A673 (cell line): ENCODE measurements at regions not wholly inside any gene's neighbourhood (a gene's known extent, or its start where the extent isn't known, plus 50 kb on each side); places are given as distances from the start of the nearest gene placed in this dataset.

Experiments
- BruUV-seq: library from RNA; stranded (reverse); fragments of 400-500 nt; replicated peaks from 2 replicates; lab custom pipeline; 2021; lab: Mats Ljungman, UMichigan
- CTCF ChIA-PET: fragments of 300-600 bp; sonication (Branson Sonifier 250); formaldehyde crosslinking; loops from one replicate; lab custom pipeline; 2022; ENCODE audit warnings: antibody characterized with exemption; lab: Charles Lee
- POLR2A ChIA-PET: fragments of 300-600 bp; sonication (Branson Sonifier 250); formaldehyde crosslinking; loops from one replicate; lab custom pipeline; 2022; ENCODE audit warnings: antibody characterized with exemption; ENCODE audit not compliant: low non-redundant PET; lab: Charles Lee
- DNase-seq: peaks from one replicate; pipeline ENCODE4 v3.0.0-alpha.2; 2015; ENCODE audit warnings: low spot score
- H3K27ac ChIP-seq: fragments of 200-600 bp; sonication (generic); 2 replicates; pipeline ENCODE4 v1.5.1; 2016; ENCODE audit warnings: mixed run types, low read depth, mild to moderate bottlenecking, mixed read lengths, antibody characterized with exemption, low read length; ENCODE audit not compliant: poor library complexity, severe bottlenecking
- H3K27me3 ChIP-seq: fragments of 200-600 bp; sonication (generic); replicated peaks from 2 replicates; pipeline ENCODE4 v1.6.1; 2017; ENCODE audit warnings: mixed run types, low read depth, mild to moderate bottlenecking, mixed read lengths, antibody characterized with exemption, low read length; ENCODE audit not compliant: insufficient read depth, poor library complexity
- H3K36me3 ChIP-seq: fragments of 200-600 bp; sonication (generic); 2 replicates; pipeline ENCODE4 v1.6.1; 2016; ENCODE audit warnings: mixed run types, mild to moderate bottlenecking, mixed read lengths, antibody characterized with exemption, low read length; ENCODE audit not compliant: insufficient read depth, poor library complexity, severe bottlenecking
- H3K4me1 ChIP-seq: fragments of 200-600 bp; sonication (generic); 2 replicates; pipeline ENCODE4 v1.6.1; 2017; ENCODE audit warnings: mixed run types, mild to moderate bottlenecking, mixed read lengths, antibody characterized with exemption, low read length; ENCODE audit not compliant: insufficient read depth, poor library complexity, severe bottlenecking
- H3K4me3 ChIP-seq: fragments of 200-600 bp; sonication (generic); 2 replicates; pipeline ENCODE4 v1.5.1; 2016; ENCODE audit warnings: low read depth, mixed run types, mild to moderate bottlenecking, mixed read lengths, low read length; ENCODE audit not compliant: poor library complexity, severe bottlenecking
- H3K9me3 ChIP-seq: fragments of 200-600 bp; sonication (generic); 2 replicates; pipeline ENCODE4 v1.6.1; 2016; ENCODE audit warnings: mixed run types, low read depth, mild to moderate bottlenecking, mixed read lengths, antibody characterized with exemption, low read length; ENCODE audit not compliant: poor library complexity, severe bottlenecking
- EZH2 ChIP-seq: fragments of 200-600 bp; sonication (generic); IDR thresholded peaks from 2 replicates; pipeline ENCODE4 v1.6.1; 2017; ENCODE audit warnings: borderline replicate concordance, low read depth, mild to moderate bottlenecking, mixed read lengths, antibody characterized with exemption, low read length; ENCODE audit not compliant: poor library complexity, severe bottlenecking
- intact Hi-C: fragments of 100-400 bp; cut with micrococcal nuclease; formaldehyde crosslinking; loops from one replicate; pipeline ENCODE4 v1.10.0; 2022; ENCODE audit not compliant: unreplicated experiment
- TF ChIP-seq, protein P1 (sequence below): fragments of 300-800, 200-600 bp; sonication (generic); conservative IDR thresholded peaks from 2 replicates; pipeline ENCODE4 v1.5.1; 2017; ENCODE audit warnings: low read depth, mild to moderate bottlenecking, antibody characterized with exemption, low read length, moderate library complexity, mixed read lengths

DNA sequence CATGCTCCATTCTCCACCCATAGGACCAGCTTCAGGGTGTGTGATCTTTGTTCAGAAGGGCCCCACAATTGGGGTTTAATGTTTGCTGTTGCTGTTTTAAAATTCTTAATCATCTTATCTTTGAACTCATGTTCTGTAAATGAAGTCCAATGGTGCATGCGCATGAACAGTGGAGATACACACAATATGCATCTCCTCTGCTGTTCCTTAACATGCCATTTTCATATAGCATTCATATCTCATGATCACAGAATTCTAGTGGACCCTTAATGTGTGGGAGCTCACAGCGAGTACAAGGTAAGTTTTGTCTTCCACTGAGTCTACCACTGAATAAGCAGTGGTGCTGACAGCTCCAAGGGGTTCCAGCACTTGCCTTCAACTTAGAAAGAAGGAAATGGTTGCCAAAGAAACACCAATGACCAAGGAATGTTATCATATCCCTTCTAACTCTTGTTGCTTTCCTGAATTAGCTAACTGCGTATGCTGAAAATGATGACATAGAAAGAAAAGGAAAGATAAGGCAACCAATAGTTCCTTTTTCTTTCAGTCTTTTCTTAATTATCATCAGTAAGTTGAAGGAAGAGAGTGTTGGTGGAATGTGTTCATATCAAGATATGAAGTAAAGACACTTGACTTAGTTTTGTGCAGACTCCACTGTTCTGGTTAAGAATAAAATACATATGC, 149.3 kb upstream of the FOXN2 start:
- no peaks in the 10 kb centered on the region for H3K27me3 ChIP-seq
- H3K4me1 ChIP-seq: no peaks in the 10 kb centered on the region
- no peaks in the 10 kb centered on the region for H3K9me3 ChIP-seq
- H3K36me3 ChIP-seq: no peaks in the 10 kb centered on the region
- ChIA-PET CTCF (no interaction called here), POLR2A (no interaction called here)
- no peak overlapping the region for H3K27ac ChIP-seq
- intact Hi-C loops: no loop called here
- no TSS peak for BruUV-seq
- TF ChIP-seq, protein P1, sequence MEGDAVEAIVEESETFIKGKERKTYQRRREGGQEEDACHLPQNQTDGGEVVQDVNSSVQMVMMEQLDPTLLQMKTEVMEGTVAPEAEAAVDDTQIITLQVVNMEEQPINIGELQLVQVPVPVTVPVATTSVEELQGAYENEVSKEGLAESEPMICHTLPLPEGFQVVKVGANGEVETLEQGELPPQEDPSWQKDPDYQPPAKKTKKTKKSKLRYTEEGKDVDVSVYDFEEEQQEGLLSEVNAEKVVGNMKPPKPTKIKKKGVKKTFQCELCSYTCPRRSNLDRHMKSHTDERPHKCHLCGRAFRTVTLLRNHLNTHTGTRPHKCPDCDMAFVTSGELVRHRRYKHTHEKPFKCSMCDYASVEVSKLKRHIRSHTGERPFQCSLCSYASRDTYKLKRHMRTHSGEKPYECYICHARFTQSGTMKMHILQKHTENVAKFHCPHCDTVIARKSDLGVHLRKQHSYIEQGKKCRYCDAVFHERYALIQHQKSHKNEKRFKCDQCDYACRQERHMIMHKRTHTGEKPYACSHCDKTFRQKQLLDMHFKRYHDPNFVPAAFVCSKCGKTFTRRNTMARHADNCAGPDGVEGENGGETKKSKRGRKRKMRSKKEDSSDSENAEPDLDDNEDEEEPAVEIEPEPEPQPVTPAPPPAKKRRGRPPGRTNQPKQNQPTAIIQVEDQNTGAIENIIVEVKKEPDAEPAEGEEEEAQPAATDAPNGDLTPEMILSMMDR: no peak
- TF ChIP-seq EZH2: no peak
- DNase-seq: no peak
- H3K4me3 ChIP-seq: no peak overlapping the region

DNA sequence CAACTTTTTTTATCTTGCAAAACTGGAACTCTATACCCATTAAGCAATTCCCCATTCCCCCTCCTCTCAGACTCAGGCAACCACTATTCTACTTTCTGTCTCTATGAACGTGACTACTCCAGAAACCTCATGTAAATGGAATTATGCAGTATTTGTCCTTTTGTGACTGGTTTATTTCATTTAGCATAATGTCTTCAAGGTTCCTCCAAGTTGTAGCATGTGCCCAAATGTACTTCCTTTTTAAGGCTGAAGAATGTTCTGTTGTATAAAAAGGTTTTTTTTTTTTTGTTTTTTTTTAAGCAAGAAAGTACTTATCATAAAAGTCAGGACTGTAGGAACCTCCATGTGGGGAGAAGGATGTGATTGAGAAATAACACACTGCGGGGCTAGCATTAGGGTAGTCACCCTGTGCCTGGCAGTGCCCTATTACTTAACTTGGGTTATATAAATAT, 145.3 kb upstream of the FOXN2 start:
- CTCF ChIA-PET: no interaction called here
- H3K4me3 ChIP-seq: no peak overlapping the region
- no TSS peak for BruUV-seq
- H3K9me3 ChIP-seq: no peaks in the 10 kb centered on the region
- intact Hi-C loops: no loop called here
- peaks cover 12% of the 10 kb centered on the region for H3K4me1 ChIP-seq
- no peaks in the 10 kb centered on the region for H3K36me3 ChIP-seq
- POLR2A ChIA-PET: no interaction called here
- no peak overlapping the region for H3K27ac ChIP-seq
- DNase-seq: no peak
- TF ChIP-seq EZH2: no peak
- TF ChIP-seq, protein P1: no peak
- no peaks in the 10 kb centered on the region for H3K27me3 ChIP-seq

DNA sequence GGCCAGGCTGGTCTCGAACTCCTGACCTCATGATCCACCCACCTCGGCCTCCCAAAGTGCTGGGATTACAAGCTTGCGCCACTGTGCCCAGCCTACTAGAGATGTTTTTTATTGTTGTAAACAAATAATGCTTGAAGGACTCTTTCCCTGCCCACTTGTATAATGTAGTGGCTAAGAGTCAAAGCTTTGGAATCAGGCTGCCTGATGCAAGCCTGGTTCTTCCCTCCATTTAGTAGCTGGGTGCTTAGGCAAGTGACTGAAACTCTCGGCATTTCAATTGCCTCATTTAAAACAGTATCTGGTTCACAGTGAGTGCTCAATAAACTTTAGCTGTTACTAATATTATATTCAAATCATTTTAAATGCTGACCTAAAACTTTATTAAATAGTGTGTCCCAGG, 144.2 kb upstream of the FOXN2 start:
- Histone ChIP-seq H3K27me3 (no peaks in the 10 kb centered on the region), H3K27ac (no peak overlapping the region), H3K4me3 (no peak overlapping the region), H3K4me1 (peaks cover 12% of the 10 kb centered on the region), H3K36me3 (no peaks in the 10 kb centered on the region), H3K9me3 (no peaks in the 10 kb centered on the region)
- CTCF ChIA-PET: no interaction called here
- BruUV-seq: no TSS peak
- TF ChIP-seq, protein P1: no peak
- no peak for TF ChIP-seq EZH2
- POLR2A ChIA-PET: no interaction called here
- no peak for DNase-seq
- intact Hi-C loops: no loop called here
